ENCODE measurements at regions not wholly inside any gene's neighbourhood (a gene's known extent, or its start where the extent isn't known, plus 50 kb on each side); places are given as distances from the start of the nearest gene placed in this dataset.
A peak's percentile ranks its signal among the peaks of the same experiment; 100 is the strongest.

DNA sequence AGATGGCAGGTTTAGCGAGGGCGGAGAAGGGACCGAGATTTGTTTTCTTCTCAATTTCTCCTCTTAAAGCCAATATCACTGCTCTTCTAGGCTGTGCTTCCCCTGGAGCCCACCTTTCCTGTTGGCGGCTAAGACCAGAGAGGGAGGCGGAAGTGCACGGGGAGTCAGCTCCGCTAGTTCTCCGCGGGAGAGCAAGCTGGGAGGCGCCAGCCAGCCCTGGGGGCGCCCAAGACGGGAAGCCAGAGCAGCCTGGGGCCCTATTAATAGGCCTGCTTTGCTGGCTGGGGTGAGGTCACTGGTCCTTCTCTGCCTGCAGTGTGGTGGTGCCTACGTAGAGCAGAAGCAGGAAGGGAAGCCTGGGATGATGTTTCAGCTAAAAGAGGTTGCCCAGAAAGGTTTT lies 61.6 kb downstream of the LSM5 start:
- no peak for DNase-seq (ENCODE audit: low read depth in 2 of 2)

DNA sequence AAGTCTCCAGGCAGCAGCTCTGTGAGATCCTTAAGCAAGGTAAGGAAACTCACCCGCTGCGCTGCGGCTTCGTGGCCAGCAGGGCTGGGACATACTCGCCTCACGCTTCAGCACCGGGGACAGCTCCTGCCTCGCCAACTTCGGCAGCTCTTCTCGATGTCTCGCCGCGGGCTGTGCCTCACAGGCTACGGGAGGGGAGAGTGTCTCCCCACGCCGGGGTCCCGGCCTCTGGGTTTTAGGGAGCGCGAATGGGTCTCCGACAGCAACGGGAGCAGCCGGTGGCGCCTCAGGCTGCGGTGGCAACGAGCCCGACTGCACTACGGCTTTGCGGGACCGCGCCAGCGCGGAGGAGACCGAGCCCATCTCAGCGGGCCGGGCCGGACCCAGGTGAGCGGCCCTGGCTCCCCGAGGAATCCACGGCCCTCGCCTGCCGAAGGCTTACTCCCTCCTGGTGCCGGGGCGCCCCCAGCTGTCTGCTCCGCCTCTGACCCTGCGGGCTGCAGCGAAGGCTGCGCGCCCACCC lies 62.4 kb downstream of the LSM5 start:
- peak; percentile 84 to 87 for DNase-seq (ENCODE audit: low read depth in 2 of 2)

- DNase-seq (ENCODE audit: low read depth in 2 of 2) = no peak
These were observed 73.3 kb downstream of the LSM5 start for GRCh38 chr7:32416846-32417245.

- DNase-seq (ENCODE audit: low read depth in 2 of 2) = no peak
These were observed 74.2 kb downstream of the LSM5 start for GRCh38 chr7:32415936-32416335.

DNA sequence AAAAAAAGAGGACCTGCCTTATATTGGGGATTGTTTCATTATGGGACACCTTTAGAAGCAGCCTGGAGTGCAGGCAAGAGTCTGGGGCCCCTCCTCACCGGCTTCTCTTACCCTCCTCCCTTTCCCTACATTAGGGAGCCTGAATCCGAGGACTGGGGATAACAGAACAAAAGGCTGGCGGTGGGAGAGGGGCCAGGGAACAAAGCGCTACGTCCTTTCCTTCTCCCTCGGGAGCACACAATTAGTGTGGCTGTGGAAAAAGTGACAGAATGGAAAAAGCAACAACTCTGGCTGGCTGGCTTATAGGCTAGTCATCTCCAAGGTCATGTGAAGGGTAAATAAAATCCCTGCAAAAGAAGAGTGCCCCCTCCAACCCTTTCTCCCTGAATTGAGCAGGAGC lies 74.7 kb downstream of the LSM5 start:
- peak in 1 of 2 donors; percentile 33 for DNase-seq (ENCODE audit: low read depth in 2 of 2)

- no peak for DNase-seq (ENCODE audit: low read depth in 2 of 2)
These were observed 77.7 kb downstream of the LSM5 start for GRCh38 chr7:32412471-32412870.

DNA sequence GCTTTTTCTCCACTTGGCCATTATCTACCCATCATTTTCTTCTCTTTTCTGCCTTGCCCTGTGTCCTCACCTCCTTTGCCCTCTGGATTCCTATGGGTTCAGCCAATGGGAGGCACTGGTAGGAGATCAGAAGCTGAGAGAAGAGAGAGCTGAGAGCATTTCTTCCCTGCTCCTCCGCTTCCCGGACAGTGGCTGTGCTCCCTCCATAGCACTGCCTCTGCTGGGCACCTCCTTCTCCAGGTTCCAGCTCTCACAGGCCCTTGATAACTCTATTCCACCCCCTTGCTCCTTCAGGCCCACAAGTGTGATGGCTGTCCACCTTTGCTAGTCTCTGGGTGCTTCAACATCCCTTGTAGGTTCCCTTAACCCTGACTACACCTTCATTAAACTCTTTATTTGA lies 79.6 kb downstream of the LSM5 start:
- no peak for DNase-seq (ENCODE audit: low read depth in 2 of 2)

DNA sequence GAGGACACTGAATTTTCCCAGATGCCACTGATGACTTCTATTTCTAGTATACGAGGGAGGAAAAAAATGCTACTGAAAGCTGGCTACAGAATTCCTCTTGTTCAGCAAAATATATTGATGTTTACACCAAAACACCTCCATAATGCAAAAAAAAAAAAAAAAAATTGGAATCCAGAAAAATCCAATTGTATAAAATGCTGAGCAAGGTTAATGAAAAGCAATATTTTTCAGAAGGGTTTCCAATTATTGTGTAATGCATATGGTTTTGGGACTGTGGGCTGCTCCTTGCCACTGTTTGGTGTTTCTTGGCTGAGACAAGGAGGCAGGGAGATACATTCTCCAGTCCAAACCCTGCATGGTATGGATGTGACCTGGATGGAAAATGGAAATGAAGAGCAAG lies 83.8 kb downstream of the LSM5 start:
- no peak for DNase-seq (ENCODE audit: low read depth in 2 of 2)

DNA sequence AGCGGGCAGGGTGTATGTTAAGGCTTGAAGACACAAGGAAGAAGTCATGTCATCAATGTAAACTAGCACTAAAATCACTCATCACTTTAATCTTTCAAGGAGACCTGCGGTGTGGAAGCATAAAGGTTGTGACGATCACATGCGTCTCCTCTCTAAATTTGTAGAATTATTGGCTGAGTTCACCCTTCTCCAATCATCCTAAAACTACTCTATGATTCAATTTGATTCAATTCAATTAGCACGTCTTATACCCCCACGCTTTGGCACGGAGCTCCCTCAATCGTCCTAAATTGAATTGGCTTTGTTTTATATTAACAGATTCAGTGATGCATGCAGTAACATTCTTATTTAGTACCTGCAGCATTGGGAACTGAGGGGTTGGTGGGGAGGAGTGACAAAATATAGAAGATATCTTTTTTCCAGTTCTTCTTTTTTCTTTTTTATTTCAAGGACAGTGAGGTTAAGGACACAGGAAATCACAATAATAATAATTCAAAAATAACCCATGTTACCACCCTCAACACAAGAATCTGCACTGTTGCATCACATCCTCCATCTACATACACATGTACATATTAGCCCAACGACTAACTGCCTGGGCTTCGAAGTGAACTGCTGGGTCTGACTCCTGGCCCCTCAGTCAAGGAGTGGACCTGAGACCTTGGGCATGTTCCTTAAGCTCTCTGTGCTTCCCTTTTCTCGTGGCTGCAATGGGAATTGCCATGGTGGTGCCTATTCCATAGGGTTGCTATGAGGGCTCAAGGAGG lies 86.5 kb downstream of the LSM5 start:
- no peak for DNase-seq (ENCODE audit: low read depth in 2 of 2)

DNA sequence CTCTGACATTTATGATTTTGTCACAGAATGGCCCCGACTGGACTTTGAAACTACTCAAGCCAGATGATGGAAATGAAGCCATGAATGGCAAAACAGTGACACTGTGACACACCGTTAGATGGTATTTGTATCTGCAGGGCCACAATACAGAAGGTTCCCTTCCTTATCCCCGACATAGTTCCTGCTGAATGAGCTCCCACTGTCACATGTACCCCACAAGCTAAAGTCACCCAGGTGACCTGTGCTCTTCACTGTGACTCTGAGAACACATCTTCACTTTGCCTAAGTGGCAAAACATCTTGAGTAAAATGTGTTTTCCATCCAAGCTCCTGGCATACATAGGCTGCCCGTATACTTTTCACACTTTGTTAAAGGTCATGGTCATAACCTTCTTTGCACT lies 89.5 kb downstream of the LSM5 start:
- no peak for DNase-seq (ENCODE audit: low read depth in 2 of 2)

- DNase-seq (ENCODE audit: low read depth in 2 of 2) = no peak
These were observed 90.9 kb downstream of the LSM5 start for GRCh38 chr7:32399311-32399710.

DNA sequence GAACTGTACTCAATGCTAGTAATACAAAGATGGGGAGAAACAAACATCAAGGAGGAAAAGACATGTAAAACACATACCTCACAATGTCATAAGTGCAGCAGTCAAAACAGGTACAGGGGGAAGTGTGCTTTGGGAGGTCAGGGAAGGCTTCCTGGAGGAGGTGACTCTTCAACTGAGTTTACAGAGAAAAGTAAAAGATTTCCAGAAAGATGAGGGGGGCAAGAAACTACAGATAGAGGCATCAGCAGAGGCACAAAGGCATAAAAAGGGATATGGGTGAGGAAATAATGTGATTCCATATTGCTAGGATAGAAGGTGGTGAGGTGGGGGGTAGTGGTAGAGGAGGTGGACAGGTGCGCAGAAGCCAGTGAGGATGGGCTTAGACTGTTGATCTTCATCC lies 95.0 kb downstream of the LSM5 start:
- DNase-seq (ENCODE audit: low read depth in 2 of 2) = no peak

DNA sequence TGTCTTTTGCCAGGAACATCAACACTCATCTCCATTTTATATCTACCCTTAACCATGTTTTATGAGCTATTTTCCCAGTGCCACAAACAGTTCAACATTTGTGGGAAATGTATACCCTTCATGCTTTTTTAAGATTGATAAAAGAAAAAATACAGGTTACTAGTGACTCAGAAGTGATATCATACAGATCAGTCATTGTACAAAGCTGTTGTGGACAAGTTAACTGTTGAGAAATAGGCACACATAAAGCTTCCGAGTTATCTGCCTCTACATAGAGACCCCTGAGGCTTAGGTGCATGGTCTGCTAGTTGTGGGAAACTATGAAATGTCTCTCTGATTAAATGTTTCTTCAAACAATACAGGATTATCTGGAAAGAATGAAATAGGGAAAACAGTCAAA lies 96.3 kb downstream of the LSM5 start:
- DNase-seq (ENCODE audit: low read depth in 2 of 2) = no peak

DNA sequence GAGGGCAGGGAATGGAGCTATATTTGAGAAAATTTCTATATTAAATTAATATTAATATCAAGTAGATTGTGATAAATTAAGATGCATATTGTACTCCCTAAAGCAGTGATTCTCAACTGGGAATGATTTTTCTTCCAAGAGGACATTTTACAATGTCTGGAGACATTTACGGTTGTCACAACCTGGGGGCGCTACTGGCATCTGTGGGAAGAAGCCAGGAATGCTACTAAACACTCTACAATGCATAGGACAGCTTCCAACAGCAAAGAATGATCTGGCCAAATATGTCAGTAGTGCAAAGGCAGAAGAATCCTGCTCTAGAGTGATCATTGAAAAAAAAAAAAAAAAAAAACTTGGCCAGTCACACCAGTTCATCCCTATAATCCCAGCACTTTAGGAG lies 100.0 kb downstream of the LSM5 start:
- no peak for DNase-seq (ENCODE audit: low read depth in 2 of 2)

DNA sequence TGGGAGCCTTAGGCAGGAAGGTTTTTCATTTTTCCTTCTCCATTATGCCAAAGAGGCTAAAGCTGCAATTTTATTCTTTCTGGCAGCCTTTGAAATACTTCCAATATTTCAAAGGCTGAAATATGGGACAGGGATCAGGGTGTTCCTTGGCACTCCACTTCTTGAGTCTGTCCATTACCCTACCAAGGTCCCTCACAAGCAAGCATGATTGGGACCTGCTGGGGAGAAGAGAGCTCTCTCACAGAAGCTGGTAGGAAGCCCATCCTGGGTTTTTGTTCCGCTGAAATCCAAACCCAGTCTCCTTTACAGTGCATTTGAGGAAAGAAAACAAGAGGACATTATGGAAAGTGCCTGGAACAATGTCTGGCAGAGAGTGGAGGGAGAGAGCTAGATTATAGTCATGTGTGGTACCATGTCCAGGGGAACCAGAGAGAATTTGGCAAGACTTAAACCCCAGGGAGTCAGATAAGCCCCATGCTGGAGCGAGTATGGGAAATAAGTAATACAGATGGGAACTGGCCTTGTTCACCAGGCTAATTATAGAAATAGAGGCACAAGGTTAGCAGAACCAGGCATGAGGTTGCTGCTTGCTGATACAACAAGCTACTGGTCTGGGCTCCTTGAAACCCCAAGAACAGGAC lies 104.7 kb downstream of the LSM5 start:
- no peak for DNase-seq (ENCODE audit: low read depth in 2 of 2)

DNA sequence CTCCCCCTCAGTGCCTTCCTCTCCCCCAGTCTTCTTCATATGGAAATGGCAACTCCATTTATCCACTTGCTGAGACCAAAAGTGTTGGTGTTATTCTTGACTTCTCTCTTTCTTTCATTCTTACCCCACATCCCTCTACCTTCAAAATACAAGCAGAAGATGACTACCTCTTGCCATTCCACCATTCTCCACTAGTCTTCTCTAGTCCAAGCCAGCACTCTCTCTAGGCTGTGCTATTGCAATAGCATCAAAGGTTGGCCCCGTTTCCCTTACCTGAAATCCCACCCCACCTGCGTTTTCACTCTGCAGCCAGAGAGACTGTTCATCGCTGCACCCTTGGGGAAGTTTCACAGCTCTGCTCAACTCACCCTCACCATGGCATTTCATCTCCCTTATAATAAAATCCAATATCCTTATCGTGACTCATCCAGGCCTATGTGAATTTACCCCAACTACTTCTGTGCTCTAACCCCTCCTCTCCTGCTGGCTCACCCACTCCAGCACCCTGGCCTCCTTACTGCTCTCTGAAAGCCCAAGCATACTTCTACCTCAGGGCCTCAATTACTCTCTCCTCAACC lies 109.1 kb downstream of the LSM5 start:
- no peak for DNase-seq (ENCODE audit: low read depth in 2 of 2)

DNA sequence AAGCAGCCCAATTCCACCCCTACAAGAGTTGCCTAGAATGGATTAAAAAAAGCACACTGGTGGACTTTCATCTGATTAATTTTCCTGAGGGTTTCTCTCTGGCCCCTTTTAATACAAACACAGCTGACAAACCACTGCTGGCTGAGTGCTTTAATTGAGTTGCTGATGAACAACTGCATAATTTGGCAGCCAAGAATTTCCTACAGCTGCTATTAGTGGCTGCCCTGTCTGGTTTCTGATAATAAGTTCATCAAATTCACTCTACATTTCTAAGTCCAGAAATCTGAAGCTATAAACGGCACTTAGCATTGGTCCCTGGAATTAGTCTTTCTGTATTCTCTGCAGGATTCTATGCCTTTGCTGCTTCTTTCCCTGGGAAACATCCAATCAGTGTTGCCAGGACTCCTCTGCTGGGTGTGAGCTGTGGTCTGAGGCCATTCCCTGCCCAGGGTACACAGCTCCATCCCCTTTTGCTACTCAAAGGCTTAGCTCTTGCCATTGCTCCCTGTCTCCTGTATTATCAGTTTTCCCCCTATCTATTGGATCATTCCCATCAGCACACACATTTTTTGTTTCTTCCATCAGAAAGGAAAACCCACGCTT lies 110.6 kb downstream of the LSM5 start:
- DNase-seq (ENCODE audit: low read depth in 2 of 2) = no peak

GRCh38 chr7:32378988-32379387 lies 111.2 kb downstream of the LSM5 start:
- DNase-seq (ENCODE audit: low read depth in 2 of 2) = no peak

DNA sequence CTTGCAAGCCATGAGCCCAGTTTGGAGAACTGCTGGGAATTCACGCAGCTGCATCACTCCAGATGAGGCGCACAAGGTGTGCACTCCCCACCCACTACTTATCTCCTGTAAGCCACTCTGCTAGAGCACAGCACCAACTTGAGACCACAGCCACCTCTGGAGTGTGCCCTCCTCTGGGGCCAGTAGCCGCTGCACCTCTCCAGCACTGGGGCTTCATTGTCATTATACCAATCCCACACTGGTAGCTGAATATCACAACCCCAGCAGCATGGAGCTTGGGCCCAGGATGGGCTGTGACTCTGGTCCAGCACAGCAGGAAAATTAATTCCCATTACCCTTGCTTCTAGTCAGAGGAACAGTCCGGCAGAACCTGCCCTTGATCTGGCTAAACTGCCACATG lies 125.6 kb downstream of the LSM5 start:
- DNase-seq (ENCODE audit: low read depth in 2 of 2) = no peak

GRCh38 chr7:32360127-32360526 lies 130.1 kb downstream of the LSM5 start:
- no peak for DNase-seq (ENCODE audit: low read depth in 2 of 2)

GRCh38 chr7:32357535-32358277 lies 132.5 kb downstream of the LSM5 start:
- no peak for DNase-seq (ENCODE audit: low read depth in 2 of 2)
